ENCODE measurements at regions not wholly inside any gene's neighbourhood (a gene's known extent, or its start where the extent isn't known, plus 50 kb on each side); places are given as distances from the start of the nearest gene placed in this dataset.

GRCh38 chr12:69161829-69162228 lies 77.5 kb upstream of the CPSF6 start:
- TF ChIP-seq EP300 (conservative IDR thresholded peaks at IDR 0.05; ENCODE audit: poor library complexity, severe bottlenecking): peak; percentile 50
- peak; percentile 41 for TF ChIP-seq POLR2AphosphoS5 (IDR thresholded peaks at IDR 0.05)
- peak; percentile 30 for TF ChIP-seq REST (IDR thresholded peaks at IDR 0.05; ENCODE audit: borderline replicate concordance)
- peak; percentile 75 for TF ChIP-seq MXI1 (conservative IDR thresholded peaks at IDR 0.05; ENCODE audit: poor library complexity, severe bottlenecking)
- TF ChIP-seq TAF1 (IDR thresholded peaks at IDR 0.05; ENCODE audit: low read depth): no peak

GRCh38 chr12:69163681-69164362 lies 75.5 kb upstream of the CPSF6 start:
- no peak for TF ChIP-seq EP300 (conservative IDR thresholded peaks at IDR 0.05; ENCODE audit: poor library complexity, severe bottlenecking)
- no peaks in the 10 kb centered on the region for H3K9me2 ChIP-seq (ENCODE audit: insufficient read depth, low read length)

More at GRCh38 chr12:69161829-69162228, 77.5 kb upstream of the CPSF6 start:
- peak overlapping the region; percentile 61 for H3K4me2 ChIP-seq (ENCODE audit: low read length)
- no peaks in the 10 kb centered on the region for H3K9me2 ChIP-seq (ENCODE audit: insufficient read depth, low read length)
- H3F3A ChIP-seq (ENCODE audit: insufficient read depth, low read length, poor library complexity, severe bottlenecking): no peaks in the 10 kb centered on the region
- H4K20me1 ChIP-seq (ENCODE audit: insufficient read depth): no peaks in the 10 kb centered on the region
- H2AFZ ChIP-seq (ENCODE audit: low read depth, low read length): peak overlapping the region; percentile 61
- H3K9me3 ChIP-seq (ENCODE audit: low read length): no peaks in the 10 kb centered on the region
- H3K36me3 ChIP-seq (ENCODE audit: insufficient read depth, low read length): no peaks in the 10 kb centered on the region
- no peaks in the 10 kb centered on the region for H3K27me3 ChIP-seq (ENCODE audit: insufficient read depth, low read depth, low read length)
- H3K27ac ChIP-seq (ENCODE audit: low read length): peak overlapping the region; percentile 73
- peak overlapping the region; percentile 47 for H3K9ac ChIP-seq (ENCODE audit: low read length)
- no peaks in the 10 kb centered on the region for H3K79me2 ChIP-seq (replicated peaks; ENCODE audit: insufficient read depth, low read length)
- peak overlapping the region; percentile 49 for H3K4me3 ChIP-seq (ENCODE audit: low read length)

GRCh38 chr12:69167648-69168165 lies 71.7 kb upstream of the CPSF6 start:
- Histone ChIP-seq H3F3A (ENCODE audit: insufficient read depth, low read length, poor library complexity, severe bottlenecking) (peaks cover 2% of the 10 kb centered on the region), H3K9me3 (ENCODE audit: low read length) (no peaks in the 10 kb centered on the region), H3K9me2 (ENCODE audit: insufficient read depth, low read length) (no peaks in the 10 kb centered on the region), H3K9ac (ENCODE audit: low read length) (no peak overlapping the region), H3K36me3 (ENCODE audit: insufficient read depth, low read length) (no peaks in the 10 kb centered on the region), H4K20me1 (ENCODE audit: insufficient read depth) (no peaks in the 10 kb centered on the region), H2AFZ (ENCODE audit: low read depth, low read length) (no peak overlapping the region), H3K4me2 (ENCODE audit: low read length) (no peak overlapping the region), H3K27me3 (ENCODE audit: insufficient read depth, low read depth, low read length) (no peaks in the 10 kb centered on the region), H3K4me3 (ENCODE audit: low read length) (no peak overlapping the region), H3K79me2 (replicated peaks; ENCODE audit: insufficient read depth, low read length) (no peaks in the 10 kb centered on the region), H3K27ac (ENCODE audit: low read length) (no peak overlapping the region)
- no peak for TF ChIP-seq EP300 (conservative IDR thresholded peaks at IDR 0.05; ENCODE audit: poor library complexity, severe bottlenecking)
- TF ChIP-seq EZH2 (IDR thresholded peaks at IDR 0.05; ENCODE audit: borderline replicate concordance, insufficient read depth, low read length, poor library complexity, severe bottlenecking): no peak
- TF ChIP-seq RAD21 (conservative IDR thresholded peaks at IDR 0.05): no peak
- TF ChIP-seq MXI1 (conservative IDR thresholded peaks at IDR 0.05; ENCODE audit: poor library complexity, severe bottlenecking): no peak
- TF ChIP-seq TAF1 (IDR thresholded peaks at IDR 0.05; ENCODE audit: low read depth): no peak
- no peak for TF ChIP-seq SMC3 (conservative IDR thresholded peaks at IDR 0.05; ENCODE audit: poor library complexity)
- TF ChIP-seq REST (IDR thresholded peaks at IDR 0.05; ENCODE audit: borderline replicate concordance): no peak
- TF ChIP-seq POLR2AphosphoS5 (IDR thresholded peaks at IDR 0.05): no peak
- no peak for TF ChIP-seq CTCF (IDR thresholded peaks at IDR 0.05; ENCODE audit: poor library complexity, severe bottlenecking)

More at GRCh38 chr12:69163681-69164362, 75.5 kb upstream of the CPSF6 start:
- Histone ChIP-seq H3K4me2 (ENCODE audit: low read length) (no peak overlapping the region), H3K9me3 (ENCODE audit: low read length) (no peaks in the 10 kb centered on the region), H2AFZ (ENCODE audit: low read depth, low read length) (no peak overlapping the region), H3K27ac (ENCODE audit: low read length) (no peak overlapping the region), H3K4me3 (ENCODE audit: low read length) (no peak overlapping the region), H3K9ac (ENCODE audit: low read length) (no peak overlapping the region), H3K27me3 (ENCODE audit: insufficient read depth, low read depth, low read length) (no peaks in the 10 kb centered on the region), H3K79me2 (replicated peaks; ENCODE audit: insufficient read depth, low read length) (no peaks in the 10 kb centered on the region), H4K20me1 (ENCODE audit: insufficient read depth) (no peaks in the 10 kb centered on the region), H3K36me3 (ENCODE audit: insufficient read depth, low read length) (no peaks in the 10 kb centered on the region), H3F3A (ENCODE audit: insufficient read depth, low read length, poor library complexity, severe bottlenecking) (no peaks in the 10 kb centered on the region)

Measured in neural cell (in vitro differentiated cells).